NCI-H1436 (cell line): ENCODE measurements at regions not wholly inside any gene's neighbourhood (a gene's known extent, or its start where the extent isn't known, plus 50 kb on each side); places are given as distances from the start of the nearest gene placed in this dataset.

Experiments used
- DNase-seq: peaks from one replicate; lab custom pipeline; 2025; lab: John Stamatoyannopoulos, UW

DNA sequence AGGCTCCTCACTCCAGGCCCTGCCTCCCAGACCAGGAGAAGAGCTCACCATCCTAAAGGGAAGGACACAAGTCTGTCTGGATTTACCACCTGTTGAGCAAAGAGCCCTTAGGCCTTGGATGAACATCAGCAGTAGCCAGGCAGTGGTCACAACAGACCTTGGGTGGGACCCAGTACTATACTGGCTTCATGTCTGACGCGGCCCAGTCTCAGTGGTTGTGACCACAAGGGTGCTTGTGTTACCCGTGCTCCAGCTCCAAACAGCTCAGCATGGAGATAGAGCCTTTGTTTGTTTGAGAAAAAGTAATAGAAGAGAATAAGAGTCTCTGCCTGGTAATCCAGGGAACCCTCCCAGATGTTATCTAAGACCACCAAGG is 617.4 kb downstream of the BRINP1 start:
- no peak for DNase-seq

DNA sequence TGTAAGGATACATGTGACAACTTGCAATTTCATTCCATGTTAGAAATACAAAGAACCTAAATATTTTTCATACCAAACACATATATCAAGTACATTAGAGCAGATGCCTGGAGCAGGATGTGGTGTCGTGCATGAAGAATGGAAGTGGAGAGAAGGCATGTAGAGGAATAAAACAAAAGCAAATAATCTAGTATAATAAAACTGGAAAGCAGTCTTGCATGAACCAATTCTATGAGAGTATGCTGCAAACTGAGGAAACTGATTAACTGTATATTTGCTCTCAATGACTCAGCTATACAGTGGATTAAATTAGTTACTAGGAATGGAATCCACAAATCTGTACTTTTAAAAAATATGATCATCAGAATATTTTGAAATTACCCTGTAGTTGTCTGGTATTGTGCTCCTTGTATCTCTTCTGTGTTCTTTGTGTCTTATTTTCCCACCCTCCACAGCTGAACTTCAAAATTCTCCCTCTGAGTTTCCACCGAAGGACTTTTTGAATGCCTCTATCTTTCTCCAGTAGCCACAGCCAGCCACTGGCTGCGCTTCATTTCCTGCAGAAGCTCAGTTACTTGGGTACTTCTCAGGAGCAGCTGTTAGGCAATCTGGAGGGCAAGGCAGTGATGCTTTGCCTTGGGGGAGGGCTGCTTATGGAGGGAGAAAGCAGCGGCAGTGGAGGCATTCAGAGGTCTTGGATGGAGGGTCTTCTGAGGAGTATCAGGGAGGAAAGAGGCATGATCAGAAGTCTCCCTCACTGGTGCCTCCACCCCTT is 608.0 kb downstream of the BRINP1 start:
- no peak for DNase-seq

DNA sequence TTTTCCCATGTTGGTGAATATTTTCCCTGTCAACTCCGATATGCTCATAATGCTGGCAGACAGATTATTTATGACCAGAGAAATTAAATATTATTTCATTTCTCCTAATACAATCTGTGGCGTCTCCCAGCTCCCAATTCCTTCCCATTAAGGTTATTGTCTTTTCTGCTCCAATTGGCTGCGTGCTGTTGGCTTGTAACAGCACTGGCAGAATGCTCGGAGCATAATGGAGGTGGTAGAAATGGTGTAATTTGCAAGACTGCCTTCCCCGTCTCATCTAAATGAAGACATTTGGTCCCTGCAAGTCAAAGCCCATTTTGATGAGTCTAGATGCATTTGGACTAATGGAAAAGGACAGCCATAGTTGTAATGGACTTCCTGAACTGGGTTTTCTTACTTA is 601.7 kb downstream of the BRINP1 start:
- no peak for DNase-seq

DNA sequence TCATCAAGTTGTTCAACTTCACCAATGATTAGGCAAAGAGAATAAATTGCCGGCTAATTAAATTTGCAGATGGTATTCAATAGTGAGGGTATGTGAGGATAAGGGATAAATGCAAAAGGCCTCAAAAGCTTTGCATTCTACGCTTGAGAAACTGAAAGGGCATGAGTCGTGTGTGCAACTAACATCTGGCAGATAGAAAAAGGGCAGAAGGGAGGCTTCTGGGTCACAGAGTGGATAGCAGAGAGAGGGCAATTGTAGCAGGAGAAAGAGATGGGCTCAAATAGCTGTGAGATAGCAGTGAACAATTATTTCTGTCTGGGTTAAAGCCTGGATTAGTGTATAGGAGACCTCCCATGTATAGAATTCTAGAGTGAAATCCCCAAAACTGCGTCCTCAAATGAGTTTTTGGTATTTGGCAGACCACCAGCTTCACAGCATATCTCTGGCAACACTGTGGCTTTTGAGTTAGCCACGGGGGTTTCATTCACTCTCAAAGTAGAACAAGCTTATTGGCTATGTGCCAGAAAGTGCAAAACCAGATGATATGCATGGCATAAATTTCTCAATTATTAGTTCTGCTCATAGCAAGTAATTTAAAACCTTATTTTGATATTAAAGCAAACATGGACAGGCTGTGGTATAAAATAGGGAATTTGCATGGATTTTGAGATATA is 586.3 kb downstream of the BRINP1 start:
- DNase-seq = no peak

DNA sequence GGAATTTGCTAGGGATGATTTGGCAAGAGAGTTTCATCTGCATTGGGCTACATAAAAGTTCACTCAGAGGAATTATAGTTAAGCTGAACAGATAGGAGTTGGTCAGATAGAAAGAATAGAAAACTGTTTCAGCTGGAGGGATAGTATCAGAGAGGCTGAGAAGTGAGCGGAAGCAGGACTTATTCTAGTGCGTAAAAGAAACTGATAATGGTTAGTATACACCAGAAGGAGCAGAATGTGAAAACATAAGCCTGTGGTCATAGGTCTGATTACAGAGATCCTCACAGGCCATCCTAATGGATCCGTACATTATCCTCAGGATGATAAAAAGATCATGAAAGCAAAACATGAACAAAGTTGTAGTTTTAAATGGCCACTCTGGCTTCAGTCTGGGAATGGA is 585.2 kb downstream of the BRINP1 start:
- DNase-seq = no peak

DNA sequence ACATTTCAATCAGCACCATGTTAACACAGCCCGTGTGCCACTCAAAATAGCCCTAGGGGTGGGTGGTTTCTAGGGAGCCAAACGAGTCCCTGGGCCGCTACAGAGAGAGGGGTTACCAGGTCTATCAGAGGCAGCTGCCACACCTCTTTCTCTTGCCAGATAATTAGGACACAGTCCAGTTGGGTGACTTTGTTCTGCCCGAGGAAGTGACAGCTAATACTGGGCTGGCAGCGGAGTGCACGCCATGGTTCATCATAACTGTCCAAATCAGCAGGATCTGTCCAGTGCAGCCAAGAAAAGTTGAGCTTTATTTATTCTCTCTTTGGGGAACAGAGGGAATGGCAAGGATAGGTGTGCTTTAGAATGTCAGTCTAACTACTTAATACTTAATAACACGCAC is 583.8 kb downstream of the BRINP1 start:
- DNase-seq = no peak

DNA sequence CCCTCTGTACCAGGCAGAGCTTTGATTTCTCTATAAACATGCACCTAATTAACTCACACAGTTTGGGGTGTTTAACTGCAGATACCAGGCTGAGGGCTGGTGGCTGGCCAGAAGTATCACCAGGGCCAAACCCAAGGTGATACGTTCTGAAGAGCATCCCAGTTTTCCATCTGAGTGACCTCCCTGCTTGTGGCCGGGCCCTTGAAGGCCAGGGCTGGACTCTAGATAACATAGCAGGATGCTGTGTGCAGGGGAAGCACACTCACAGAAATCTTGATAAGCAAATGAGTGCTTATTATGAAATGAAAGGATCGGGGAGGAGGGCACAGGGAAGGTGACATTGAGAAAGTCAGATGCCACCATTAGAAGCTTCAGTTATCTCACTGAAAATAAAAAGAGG is 582.4 kb downstream of the BRINP1 start:
- DNase-seq = no peak

DNA sequence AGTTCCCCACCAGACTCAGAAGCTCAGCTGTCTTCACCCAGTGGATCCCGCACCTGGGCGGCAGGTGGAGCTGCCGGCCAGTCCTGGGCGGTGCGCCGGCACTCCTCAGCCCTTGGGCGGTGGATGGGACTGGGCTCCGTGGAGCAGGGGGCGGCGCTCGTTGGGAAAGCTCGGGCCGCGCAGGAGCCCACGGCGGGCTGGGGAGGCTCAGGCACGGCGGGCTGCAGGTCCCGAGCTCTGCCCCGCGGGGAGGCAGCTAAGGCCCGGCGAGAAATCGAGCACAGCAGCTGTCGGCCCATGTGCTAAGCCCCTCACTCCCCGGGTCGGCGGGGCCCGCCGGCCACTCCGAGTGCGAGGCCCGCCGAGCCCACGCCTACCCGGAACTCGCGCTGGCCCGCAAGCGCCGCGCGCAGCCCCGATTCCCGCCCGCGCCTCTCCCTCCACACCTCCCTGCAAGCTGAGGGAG is 560.0 kb downstream of the BRINP1 start:
- peak; percentile 34 for DNase-seq

DNA sequence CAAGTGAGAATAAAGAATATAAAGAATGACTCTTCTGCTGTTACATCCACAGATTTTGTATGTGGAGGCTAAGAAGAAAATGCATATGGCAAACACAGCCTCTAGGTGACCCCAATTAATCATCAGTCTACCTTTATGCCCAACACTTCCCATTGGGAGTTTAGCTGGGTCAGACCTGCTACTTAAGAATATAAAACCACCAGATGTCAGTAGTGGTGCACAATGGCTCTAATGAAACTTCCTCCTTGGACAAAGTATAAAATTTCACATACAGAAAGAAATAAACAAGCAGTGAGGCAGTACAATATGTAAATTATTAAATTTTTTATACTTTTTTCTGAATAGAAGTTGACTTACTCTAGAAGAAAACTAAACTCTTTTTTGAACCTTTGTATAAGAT is 539.9 kb downstream of the BRINP1 start:
- DNase-seq = no peak

DNA sequence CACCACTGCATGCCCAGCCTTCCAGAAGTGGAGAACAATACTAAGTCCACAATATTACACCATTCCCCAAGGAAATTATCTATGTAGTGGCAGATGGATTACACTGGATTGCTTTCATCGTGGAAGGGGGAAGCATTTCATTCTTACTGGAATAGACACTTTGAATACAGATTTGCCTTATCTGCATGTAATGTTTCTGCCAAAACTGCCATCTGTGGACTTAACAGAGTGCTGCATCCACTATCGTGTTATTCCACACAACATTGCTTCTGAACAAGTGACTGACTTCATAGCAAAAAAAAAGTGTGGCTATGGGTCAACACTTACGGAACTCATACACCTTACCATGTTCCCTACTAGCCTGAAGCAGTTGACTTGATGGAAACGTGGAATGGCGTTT is 536.9 kb downstream of the BRINP1 start:
- no peak for DNase-seq

DNA sequence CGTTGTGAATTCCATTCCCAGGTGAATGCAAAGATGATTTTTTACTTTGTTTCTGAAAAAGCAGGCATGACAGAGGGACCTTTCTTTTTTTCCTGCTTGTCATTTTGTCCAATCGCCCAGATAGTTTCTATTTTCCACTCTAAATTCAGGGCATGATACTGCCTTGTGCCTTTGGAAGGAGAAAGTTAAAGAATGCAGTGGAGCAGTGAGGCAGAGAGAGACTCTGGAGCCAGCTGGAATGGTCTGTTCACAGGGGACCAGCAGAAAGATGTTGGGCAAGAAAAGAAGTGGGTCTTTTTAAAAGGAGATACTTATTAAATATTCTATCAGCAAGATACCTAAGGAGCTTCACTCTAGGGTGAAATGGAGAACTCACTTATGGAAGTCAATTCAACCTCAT is 532.3 kb downstream of the BRINP1 start:
- no peak for DNase-seq

DNA sequence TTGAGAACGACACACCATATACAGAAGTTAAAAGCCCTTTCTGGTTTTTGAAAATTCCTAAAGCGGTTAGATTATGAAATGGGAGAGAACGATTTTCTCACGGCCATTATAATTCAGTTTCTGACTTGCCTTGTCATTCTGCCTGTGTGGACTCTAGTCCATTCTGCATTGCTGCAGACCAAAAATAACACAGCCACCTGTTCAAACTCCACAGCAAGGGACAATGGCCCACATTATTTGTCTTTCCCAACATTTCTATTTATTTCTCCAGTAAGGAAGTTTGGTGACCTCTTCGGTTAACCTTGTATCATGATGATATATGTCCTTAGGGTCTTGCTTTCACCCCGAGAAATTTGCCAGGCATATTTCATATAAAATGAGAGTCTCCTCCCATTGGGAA is 497.7 kb downstream of the BRINP1 start:
- DNase-seq = no peak

DNA sequence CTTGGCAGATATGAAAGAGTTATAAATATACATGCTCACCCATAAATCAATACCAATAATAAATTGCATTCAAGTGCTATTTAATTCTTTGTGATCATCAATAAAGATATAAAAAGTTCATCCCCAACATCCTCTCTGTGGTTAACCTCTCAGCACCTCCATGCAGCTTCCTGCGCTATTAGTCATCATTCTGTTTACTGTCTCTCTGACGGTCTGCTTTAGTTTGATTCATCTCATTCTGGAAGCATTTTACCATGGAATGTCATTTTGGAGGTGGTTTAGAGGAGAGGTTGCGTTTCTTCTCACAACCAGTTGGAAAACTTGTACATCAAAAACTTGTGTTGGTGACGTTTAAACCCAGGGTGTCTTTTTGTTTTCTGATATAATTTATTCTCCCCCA is 486.6 kb downstream of the BRINP1 start:
- no peak for DNase-seq

DNA sequence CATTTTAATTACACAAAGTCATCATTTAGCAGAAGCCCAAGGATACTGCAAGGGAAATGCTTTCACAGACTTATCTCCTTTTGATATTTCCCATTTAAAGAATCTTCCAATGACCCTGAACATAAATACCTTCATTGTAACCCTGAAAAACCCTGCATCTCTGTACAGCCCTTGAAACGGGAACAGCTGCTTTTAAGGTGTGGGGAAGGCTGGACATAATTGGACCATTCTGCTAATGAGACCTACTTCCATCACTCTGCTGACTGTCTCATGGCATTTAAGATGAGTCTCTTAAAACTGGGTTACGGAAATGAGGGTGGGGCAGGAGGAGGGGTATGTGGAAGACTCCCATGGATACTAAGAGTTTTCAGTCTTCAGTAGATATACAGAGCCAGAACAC is 485.8 kb downstream of the BRINP1 start:
- no peak for DNase-seq

DNA sequence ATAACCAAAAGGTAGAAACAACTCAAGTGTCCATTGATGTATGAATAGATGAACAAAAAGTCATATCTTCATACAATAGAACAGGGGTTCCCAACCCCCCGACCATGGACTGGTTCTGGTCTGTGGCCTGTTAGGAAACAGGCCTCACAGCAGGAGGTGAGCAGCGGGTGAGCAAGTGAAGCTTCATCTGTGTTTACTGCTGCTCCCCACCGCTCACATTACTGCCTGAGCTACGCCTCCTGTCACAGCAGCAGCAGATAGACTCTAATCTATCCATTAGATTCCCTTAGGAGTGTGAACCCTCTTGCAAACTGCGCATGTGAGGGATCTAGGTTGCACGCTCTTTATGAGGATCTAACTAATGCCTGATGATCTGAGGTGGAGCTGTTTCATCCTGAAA is 478.0 kb downstream of the BRINP1 start:
- no peak for DNase-seq

DNA sequence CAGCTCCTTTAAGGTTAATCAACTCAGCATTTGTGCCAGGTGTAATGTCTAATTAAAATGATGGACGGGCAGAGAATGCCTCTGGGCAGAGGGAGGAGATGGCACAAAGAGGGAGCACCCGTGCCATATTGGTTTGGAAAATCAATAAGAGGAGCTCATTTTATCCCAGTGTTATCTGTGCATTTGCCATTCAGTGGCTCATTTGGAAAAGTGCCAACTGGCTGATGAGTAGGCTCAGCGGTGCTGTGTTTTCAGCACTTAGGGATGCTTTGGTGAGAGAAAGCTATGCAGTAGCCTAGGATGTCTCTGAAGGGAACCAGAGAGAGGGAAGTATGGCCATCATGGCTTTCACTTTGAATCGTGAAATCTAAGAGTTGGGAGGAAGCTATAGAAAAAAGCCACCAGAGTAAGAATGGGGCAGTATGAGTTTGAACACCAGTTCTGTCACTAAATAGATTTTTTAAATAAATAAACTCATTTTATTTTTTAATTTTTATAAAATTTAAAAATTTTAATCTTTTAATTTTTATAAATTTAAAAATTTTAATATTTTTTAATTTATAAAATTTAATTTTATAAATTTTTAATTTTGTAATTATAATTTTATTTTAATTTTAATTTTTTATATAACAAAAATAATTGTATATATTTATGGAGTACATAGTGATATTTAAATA is 472.8 kb downstream of the BRINP1 start:
- DNase-seq = peak; percentile 60

DNA sequence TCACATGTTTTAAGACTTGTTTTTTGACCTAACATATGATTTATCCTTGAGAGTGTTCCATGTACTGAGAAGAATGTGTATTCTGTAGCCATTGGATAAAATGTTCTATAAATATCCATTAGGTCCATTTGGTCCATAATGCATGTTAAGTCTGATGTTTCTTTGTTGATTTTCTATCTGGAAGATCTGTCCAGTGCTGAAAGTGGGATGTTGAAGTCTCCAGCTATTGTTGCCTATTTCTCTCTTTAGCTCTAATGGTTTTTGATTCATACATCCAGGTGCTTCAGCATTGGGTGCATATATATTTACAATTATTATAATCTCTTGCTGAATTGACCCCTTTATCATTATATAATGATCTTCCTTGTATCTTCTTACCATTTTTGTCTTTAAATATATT is 451.1 kb downstream of the BRINP1 start:
- no peak for DNase-seq

DNA sequence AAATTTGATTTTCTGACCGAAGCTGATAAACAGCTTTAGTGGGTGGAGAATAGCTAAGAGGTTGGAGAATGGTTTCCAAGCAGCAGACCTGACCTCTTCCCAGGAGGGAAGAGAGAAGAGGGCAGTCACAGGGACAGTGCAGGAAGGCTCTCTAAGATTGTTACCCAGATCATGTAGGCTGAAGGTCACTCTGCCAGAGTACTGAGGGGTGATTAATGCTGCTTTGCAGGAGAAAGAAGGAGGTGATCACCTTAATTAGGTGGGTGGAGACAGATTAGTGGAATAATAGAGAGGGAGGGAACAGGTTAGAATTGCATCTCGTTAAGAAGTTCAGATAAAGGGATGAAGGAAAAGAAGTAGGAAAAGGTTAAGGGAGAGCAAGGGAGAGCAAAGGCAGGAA is 440.5 kb downstream of the BRINP1 start:
- DNase-seq = no peak

DNA sequence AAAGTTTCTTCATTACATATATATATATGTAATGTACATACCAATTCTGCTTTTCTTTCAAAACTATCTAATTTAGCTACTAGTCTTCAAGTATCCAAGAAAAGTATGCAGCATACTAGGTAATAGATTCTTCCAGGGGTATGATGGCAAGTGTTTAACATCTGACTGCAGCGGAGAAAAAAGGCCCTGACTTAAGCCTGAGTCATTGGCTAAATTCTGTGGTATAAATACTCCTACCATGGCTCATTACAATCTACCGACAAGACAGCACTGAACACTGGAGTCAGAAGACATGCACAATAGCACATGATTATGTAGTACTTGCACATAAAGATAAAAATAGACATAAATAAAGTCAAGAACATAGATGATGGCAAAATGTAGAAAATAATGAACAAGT is 439.9 kb downstream of the BRINP1 start:
- no peak for DNase-seq

DNA sequence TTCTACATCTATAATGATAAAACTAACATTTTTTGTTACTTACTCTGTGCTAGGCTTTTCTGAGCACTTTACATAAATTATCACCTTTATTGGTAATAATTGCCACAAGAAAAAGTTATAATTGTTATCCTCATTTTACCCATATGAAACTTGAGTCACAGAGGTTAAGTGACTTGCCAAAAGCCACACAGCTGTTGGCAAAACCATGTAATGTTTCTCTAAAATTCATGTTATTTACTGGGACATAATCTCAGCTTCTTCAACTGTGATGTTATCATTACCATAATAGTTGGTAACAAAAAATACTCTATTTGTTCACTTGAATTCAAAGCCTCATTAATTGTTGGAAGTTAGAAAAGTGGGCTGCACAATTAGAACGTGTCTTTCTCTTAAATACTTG is 437.3 kb downstream of the BRINP1 start:
- no peak for DNase-seq

DNA sequence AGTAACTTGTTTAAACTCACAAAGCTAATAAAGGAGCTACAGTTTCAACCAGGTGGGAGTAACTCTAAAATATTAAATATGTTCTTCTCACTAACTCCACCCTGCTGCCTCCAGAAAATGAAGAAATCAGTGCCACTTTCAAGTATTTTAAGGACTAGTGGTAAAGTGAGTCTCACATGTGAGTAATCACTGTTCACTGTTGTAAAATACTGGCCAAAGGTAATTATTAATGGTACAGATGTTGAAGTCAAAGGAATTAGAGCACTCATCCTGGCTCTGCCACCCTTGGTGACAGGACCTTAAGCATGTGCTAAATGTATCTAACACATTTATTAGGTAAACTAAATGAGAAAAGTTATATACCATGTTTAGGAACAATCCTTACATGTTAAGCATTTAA is 430.7 kb downstream of the BRINP1 start:
- DNase-seq = no peak

DNA sequence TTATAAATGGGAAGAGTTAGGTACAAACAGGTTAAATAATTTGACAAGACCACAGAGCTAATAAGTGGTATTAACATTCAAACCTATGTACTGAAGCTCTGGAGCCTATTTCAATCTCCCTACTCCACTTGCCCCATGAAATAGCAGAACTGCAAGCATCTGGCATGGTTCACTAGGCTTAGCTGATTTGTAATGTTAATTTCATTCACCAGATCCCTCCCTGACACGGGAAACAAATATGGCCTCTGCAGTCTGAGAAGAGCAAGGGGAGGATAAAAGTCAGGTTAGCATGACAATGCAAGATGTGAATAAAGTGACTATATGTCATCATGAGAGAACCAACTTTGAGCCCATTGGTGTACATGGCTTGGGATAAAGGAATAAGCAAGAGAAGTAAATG is 428.8 kb downstream of the BRINP1 start:
- DNase-seq = no peak

DNA sequence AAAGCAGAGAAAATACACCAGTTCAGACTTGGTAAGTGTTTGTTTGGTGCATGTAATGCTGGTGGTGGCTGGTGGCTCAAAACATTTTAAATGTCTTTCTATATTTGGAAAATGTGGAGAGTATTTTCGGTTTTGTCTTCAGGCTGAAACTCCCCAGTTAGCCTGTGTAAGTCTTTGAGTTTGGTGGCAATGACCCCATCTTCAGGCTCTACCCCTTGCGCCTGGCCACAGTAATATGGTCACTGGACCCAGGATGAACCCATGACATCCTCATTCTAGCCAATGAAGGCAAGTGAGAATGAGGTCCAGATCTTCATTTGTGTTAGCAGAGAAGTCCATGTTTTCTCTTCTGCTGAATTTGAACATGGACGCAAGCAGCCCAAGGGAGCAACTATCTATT is 422.6 kb downstream of the BRINP1 start:
- DNase-seq = no peak
